ENCODE measurements at regions not wholly inside any gene's neighbourhood (a gene's known extent, or its start where the extent isn't known, plus 50 kb on each side); places are given as distances from the start of the nearest gene placed in this dataset.

DNA sequence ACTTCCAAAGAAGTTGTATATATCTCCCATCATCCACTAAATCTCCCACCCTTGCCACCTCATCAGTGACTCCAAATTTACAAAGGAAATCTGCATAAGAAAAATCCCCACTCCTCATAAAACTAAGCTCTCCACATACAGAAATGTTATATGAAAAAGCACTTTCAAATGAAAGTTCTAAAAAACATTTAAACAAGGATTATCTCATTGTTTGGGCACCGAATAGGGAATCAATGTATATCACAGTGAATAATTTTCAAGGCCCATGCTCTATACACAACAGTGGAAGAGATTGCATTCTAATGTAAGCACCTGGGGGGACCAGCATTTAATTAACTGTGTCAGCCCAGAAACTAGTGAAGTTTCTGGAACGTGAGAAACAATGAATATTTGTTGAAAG, 70.1 kb downstream of the OSR1 start:
- Histone ChIP-seq H3K27me3 (ENCODE audit: insufficient read depth, low read depth, low read length) (no peaks in the 10 kb centered on the region), H3K9ac (ENCODE audit: low read length) (no peak overlapping the region), H2AFZ (ENCODE audit: low read depth, low read length) (no peak overlapping the region), H3K9me3 (ENCODE audit: low read length) (no peaks in the 10 kb centered on the region), H3K27ac (ENCODE audit: low read length) (no peak overlapping the region), H3K79me2 (replicated peaks; ENCODE audit: insufficient read depth, low read length) (no peaks in the 10 kb centered on the region), H3K36me3 (ENCODE audit: insufficient read depth, low read length) (no peaks in the 10 kb centered on the region), H4K20me1 (ENCODE audit: insufficient read depth) (no peaks in the 10 kb centered on the region), H3K4me3 (ENCODE audit: low read length) (no peak overlapping the region), H3K4me2 (ENCODE audit: low read length) (no peak overlapping the region), H3F3A (ENCODE audit: insufficient read depth, low read length, poor library complexity, severe bottlenecking) (no peaks in the 10 kb centered on the region), H3K9me2 (ENCODE audit: insufficient read depth, low read length) (no peaks in the 10 kb centered on the region)
- TF ChIP-seq POLR2AphosphoS5 (IDR thresholded peaks at IDR 0.05) (no peak), MXI1 (conservative IDR thresholded peaks at IDR 0.05; ENCODE audit: poor library complexity, severe bottlenecking) (no peak), RAD21 (conservative IDR thresholded peaks at IDR 0.05) (no peak)

DNA sequence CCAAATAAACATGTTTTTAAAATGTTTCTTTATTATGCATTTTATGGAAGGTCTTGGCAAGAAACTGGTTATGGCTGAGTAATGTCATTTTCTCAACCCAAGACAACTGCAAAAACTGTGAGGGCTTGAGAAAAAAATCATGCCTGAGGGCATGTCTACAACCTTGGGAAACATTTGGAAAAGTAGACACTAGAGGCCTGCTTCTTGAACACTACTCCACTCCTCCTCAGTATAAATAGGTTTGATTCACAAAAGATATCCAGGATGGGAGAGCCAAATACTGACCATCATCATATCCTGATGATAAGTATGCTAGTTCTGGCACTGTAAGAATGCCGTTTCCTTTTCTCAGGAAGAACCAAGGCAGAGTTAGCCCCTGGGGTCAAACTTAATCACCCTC, 71.1 kb downstream of the OSR1 start:
- H3K36me3 ChIP-seq (ENCODE audit: insufficient read depth, low read length) = no peaks in the 10 kb centered on the region
- TF ChIP-seq, protein P1, sequence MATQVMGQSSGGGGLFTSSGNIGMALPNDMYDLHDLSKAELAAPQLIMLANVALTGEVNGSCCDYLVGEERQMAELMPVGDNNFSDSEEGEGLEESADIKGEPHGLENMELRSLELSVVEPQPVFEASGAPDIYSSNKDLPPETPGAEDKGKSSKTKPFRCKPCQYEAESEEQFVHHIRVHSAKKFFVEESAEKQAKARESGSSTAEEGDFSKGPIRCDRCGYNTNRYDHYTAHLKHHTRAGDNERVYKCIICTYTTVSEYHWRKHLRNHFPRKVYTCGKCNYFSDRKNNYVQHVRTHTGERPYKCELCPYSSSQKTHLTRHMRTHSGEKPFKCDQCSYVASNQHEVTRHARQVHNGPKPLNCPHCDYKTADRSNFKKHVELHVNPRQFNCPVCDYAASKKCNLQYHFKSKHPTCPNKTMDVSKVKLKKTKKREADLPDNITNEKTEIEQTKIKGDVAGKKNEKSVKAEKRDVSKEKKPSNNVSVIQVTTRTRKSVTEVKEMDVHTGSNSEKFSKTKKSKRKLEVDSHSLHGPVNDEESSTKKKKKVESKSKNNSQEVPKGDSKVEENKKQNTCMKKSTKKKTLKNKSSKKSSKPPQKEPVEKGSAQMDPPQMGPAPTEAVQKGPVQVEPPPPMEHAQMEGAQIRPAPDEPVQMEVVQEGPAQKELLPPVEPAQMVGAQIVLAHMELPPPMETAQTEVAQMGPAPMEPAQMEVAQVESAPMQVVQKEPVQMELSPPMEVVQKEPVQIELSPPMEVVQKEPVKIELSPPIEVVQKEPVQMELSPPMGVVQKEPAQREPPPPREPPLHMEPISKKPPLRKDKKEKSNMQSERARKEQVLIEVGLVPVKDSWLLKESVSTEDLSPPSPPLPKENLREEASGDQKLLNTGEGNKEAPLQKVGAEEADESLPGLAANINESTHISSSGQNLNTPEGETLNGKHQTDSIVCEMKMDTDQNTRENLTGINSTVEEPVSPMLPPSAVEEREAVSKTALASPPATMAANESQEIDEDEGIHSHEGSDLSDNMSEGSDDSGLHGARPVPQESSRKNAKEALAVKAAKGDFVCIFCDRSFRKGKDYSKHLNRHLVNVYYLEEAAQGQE (IDR thresholded peaks at IDR 0.05; ENCODE audit: borderline replicate concordance) = no peak
- TF ChIP-seq, protein P2, sequence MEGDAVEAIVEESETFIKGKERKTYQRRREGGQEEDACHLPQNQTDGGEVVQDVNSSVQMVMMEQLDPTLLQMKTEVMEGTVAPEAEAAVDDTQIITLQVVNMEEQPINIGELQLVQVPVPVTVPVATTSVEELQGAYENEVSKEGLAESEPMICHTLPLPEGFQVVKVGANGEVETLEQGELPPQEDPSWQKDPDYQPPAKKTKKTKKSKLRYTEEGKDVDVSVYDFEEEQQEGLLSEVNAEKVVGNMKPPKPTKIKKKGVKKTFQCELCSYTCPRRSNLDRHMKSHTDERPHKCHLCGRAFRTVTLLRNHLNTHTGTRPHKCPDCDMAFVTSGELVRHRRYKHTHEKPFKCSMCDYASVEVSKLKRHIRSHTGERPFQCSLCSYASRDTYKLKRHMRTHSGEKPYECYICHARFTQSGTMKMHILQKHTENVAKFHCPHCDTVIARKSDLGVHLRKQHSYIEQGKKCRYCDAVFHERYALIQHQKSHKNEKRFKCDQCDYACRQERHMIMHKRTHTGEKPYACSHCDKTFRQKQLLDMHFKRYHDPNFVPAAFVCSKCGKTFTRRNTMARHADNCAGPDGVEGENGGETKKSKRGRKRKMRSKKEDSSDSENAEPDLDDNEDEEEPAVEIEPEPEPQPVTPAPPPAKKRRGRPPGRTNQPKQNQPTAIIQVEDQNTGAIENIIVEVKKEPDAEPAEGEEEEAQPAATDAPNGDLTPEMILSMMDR (IDR thresholded peaks at IDR 0.05; ENCODE audit: poor library complexity, severe bottlenecking) = no peak
- no peak for TF ChIP-seq TAF1 (IDR thresholded peaks at IDR 0.05; ENCODE audit: low read depth)
- TF ChIP-seq EP300 (conservative IDR thresholded peaks at IDR 0.05; ENCODE audit: poor library complexity, severe bottlenecking) = no peak
- TF ChIP-seq MXI1 (conservative IDR thresholded peaks at IDR 0.05; ENCODE audit: poor library complexity, severe bottlenecking) = no peak
- TF ChIP-seq RAD21 (conservative IDR thresholded peaks at IDR 0.05) = no peak
- no peaks in the 10 kb centered on the region for H3K79me2 ChIP-seq (replicated peaks; ENCODE audit: insufficient read depth, low read length)
- H3F3A ChIP-seq (ENCODE audit: insufficient read depth, low read length, poor library complexity, severe bottlenecking) = no peaks in the 10 kb centered on the region
- no peaks in the 10 kb centered on the region for H3K9me3 ChIP-seq (ENCODE audit: low read length)
- no peak overlapping the region for H3K4me2 ChIP-seq (ENCODE audit: low read length)
- H4K20me1 ChIP-seq (ENCODE audit: insufficient read depth) = no peaks in the 10 kb centered on the region
- no peak overlapping the region for H3K27ac ChIP-seq (ENCODE audit: low read length)
- no peaks in the 10 kb centered on the region for H3K9me2 ChIP-seq (ENCODE audit: insufficient read depth, low read length)
- no peak overlapping the region for H3K4me3 ChIP-seq (ENCODE audit: low read length)
- H3K9ac ChIP-seq (ENCODE audit: low read length) = no peak overlapping the region
- H3K27me3 ChIP-seq (ENCODE audit: insufficient read depth, low read depth, low read length) = no peaks in the 10 kb centered on the region
- H2AFZ ChIP-seq (ENCODE audit: low read depth, low read length) = no peak overlapping the region

DNA sequence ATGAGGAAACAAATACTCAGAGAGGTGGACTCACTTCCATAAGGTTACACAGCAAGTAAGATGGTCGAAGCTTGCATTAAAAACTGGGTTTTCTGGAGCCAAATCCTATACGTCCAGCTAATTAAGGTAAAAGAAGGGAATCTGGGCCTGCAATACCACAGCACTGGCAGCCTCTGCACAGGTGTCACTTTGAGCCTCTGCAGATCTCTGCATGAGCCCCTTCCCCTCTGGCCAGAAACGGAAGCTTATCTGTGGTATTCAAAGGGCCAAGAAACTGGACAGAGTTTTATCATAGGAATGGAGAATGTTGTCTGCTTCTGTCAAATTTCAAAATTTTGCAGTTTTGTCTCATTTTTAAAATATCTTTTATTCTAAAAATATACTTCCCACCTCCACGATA, 76.1 kb downstream of the OSR1 start:
- H3K27ac ChIP-seq (ENCODE audit: low read length) = no peak overlapping the region
- TF ChIP-seq EP300 (conservative IDR thresholded peaks at IDR 0.05; ENCODE audit: poor library complexity, severe bottlenecking) = no peak
- no peak for TF ChIP-seq RAD21 (conservative IDR thresholded peaks at IDR 0.05)
- no peaks in the 10 kb centered on the region for H3F3A ChIP-seq (ENCODE audit: insufficient read depth, low read length, poor library complexity, severe bottlenecking)

More for the DNA sequence above, 76.1 kb downstream of the OSR1 start:
- no peak overlapping the region for H3K4me2 ChIP-seq (ENCODE audit: low read length)
- no peak overlapping the region for H3K4me3 ChIP-seq (ENCODE audit: low read length)
- no peaks in the 10 kb centered on the region for H4K20me1 ChIP-seq (ENCODE audit: insufficient read depth)
- H2AFZ ChIP-seq (ENCODE audit: low read depth, low read length) = no peak overlapping the region
- no peaks in the 10 kb centered on the region for H3K79me2 ChIP-seq (replicated peaks; ENCODE audit: insufficient read depth, low read length)
- H3K9me3 ChIP-seq (ENCODE audit: low read length) = no peaks in the 10 kb centered on the region
- no peaks in the 10 kb centered on the region for H3K36me3 ChIP-seq (ENCODE audit: insufficient read depth, low read length)
- H3K9me2 ChIP-seq (ENCODE audit: insufficient read depth, low read length) = no peaks in the 10 kb centered on the region
- H3K9ac ChIP-seq (ENCODE audit: low read length) = no peak overlapping the region
- no peaks in the 10 kb centered on the region for H3K27me3 ChIP-seq (ENCODE audit: insufficient read depth, low read depth, low read length)

Measured in neural cell (in vitro differentiated cells).